Hepatocyte (in vitro differentiated cells): ENCODE measurements at regions not wholly inside any gene's neighbourhood (a gene's known extent, or its start where the extent isn't known, plus 50 kb on each side); places are given as distances from the start of the nearest gene placed in this dataset.

Experiments used
- DNase-seq: peaks from one replicate; pipeline ENCODE4 v3.0.0-alpha.2; 2016; ENCODE audit warnings: low spot score
- H2AFZ ChIP-seq: fragments of 200-600 bp; sonication (generic); 2 replicates; pipeline ENCODE4 v1.6.0; 2016; ENCODE audit warnings: antibody characterized with exemption, mild to moderate bottlenecking
- H3K27ac ChIP-seq: fragments of 200-600 bp; sonication (generic); 2 replicates; pipeline ENCODE4 v1.5.1; 2016; ENCODE audit warnings: mild to moderate bottlenecking
- H3K27me3 ChIP-seq: fragments of 200-600 bp; sonication (generic); 2 replicates; pipeline ENCODE4 v1.6.1; 2016
- H3K36me3 ChIP-seq: fragments of 200-600 bp; sonication (generic); replicated peaks from 2 replicates; pipeline ENCODE4 v1.5.1; 2016; ENCODE audit warnings: low read depth; ENCODE audit not compliant: insufficient read depth
- H3K4me1 ChIP-seq: fragments of 200-600 bp; sonication (generic); 2 replicates; pipeline ENCODE4 v1.5.1; 2016; ENCODE audit warnings: mild to moderate bottlenecking, moderate library complexity; ENCODE audit not compliant: insufficient read depth
- H3K4me2 ChIP-seq: fragments of 200-600 bp; sonication (generic); 2 replicates; pipeline ENCODE4 v1.6.0; 2016
- H3K4me3 ChIP-seq: fragments of 200-600 bp; sonication (generic); 2 replicates; pipeline ENCODE4 v1.5.1; 2016; ENCODE audit warnings: mild to moderate bottlenecking
- H3K79me2 ChIP-seq: fragments of 200-600 bp; sonication (generic); 2 replicates; pipeline ENCODE4 v1.6.0; 2017; ENCODE audit warnings: mild to moderate bottlenecking
- H3K9me2 ChIP-seq: fragments of 200-600 bp; sonication (generic); replicated peaks from 2 replicates; pipeline ENCODE4 v1.6.0; 2017; ENCODE audit warnings: mild to moderate bottlenecking; ENCODE audit not compliant: insufficient read depth
- H3K9me3 ChIP-seq: fragments of 200-600 bp; sonication (generic); 2 replicates; pipeline ENCODE4 v1.5.1; 2016; ENCODE audit warnings: low read depth, mild to moderate bottlenecking
- H4K20me1 ChIP-seq: fragments of 200-600 bp; sonication (generic); 2 replicates; pipeline ENCODE4 v1.6.0; 2016; ENCODE audit warnings: mild to moderate bottlenecking; ENCODE audit not compliant: insufficient read depth, poor library complexity, severe bottlenecking
- EZH2 ChIP-seq: fragments of 200-600 bp; sonication (generic); IDR thresholded peaks from 2 replicates; pipeline ENCODE4 v1.6.1; 2016; ENCODE audit warnings: antibody characterized with exemption, mild to moderate bottlenecking, borderline replicate concordance
- EZH2phosphoT487 ChIP-seq: fragments of 200-600 bp; sonication (generic); IDR thresholded peaks from one replicate; pipeline ENCODE4 v1.6.1; 2018; ENCODE audit warnings: antibody characterized with exemption, mild to moderate bottlenecking, low read depth, moderate library complexity; ENCODE audit not compliant: unreplicated experiment, severe bottlenecking
- WGBS: methylation state at CpG from one replicate; pipeline ENCODE4 v1.1.6; 2016; ENCODE audit warnings: low lambda C conversion rate; ENCODE audit errors: missing lambda C conversion rate; 5-methylcytosine and 5-hydroxymethylcytosine counted together
- TF ChIP-seq, protein P1 (sequence below): fragments of 200-600 bp; sonication (generic); IDR thresholded peaks from 2 replicates; pipeline ENCODE4 v1.5.1; 2016; ENCODE audit warnings: antibody characterized with exemption, mild to moderate bottlenecking; ENCODE audit not compliant: poor library complexity

DNA sequence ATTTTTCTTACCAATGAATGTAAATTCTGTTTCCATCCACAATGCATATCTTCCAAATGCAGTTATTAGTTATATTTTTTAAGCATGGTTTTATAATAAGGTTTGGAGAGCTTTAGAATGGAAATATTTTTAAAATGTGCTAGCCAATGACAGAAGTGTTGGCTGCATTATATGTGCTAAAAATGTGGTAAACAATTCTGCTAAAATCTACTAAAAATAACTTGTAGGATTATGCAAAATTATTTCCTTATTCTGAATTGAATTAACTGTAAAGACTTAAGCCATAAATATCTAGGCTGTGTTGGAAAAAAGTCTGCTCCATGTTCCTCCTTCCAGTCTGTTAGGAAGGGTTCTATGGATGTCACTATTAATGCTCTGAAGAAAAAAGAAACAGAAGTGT lies 503.3 kb downstream of the PRR16 start:
- Histone ChIP-seq H3K36me3 (no peaks in the 10 kb centered on the region), H4K20me1 (no peaks in the 10 kb centered on the region), H3K4me2 (no peak overlapping the region), H3K79me2 (no peaks in the 10 kb centered on the region), H2AFZ (no peak overlapping the region), H3K27me3 (no peaks in the 10 kb centered on the region), H3K4me3 (no peak overlapping the region), H3K9me2 (no peaks in the 10 kb centered on the region), H3K4me1 (no peaks in the 10 kb centered on the region), H3K9me3 (no peaks in the 10 kb centered on the region), H3K27ac (no peak overlapping the region)
- TF ChIP-seq EZH2phosphoT487, result no peak
- TF ChIP-seq, protein P1, sequence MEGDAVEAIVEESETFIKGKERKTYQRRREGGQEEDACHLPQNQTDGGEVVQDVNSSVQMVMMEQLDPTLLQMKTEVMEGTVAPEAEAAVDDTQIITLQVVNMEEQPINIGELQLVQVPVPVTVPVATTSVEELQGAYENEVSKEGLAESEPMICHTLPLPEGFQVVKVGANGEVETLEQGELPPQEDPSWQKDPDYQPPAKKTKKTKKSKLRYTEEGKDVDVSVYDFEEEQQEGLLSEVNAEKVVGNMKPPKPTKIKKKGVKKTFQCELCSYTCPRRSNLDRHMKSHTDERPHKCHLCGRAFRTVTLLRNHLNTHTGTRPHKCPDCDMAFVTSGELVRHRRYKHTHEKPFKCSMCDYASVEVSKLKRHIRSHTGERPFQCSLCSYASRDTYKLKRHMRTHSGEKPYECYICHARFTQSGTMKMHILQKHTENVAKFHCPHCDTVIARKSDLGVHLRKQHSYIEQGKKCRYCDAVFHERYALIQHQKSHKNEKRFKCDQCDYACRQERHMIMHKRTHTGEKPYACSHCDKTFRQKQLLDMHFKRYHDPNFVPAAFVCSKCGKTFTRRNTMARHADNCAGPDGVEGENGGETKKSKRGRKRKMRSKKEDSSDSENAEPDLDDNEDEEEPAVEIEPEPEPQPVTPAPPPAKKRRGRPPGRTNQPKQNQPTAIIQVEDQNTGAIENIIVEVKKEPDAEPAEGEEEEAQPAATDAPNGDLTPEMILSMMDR, result no peak
- TF ChIP-seq EZH2, result no peak
- no peak for DNase-seq

- WGBS, result 91% methylated on average over 2 of the region's 2 CpGs
- H3K27me3 ChIP-seq, result no peaks in the 10 kb centered on the region
- H3K9me3 ChIP-seq, result no peaks in the 10 kb centered on the region
- no peaks in the 10 kb centered on the region for H3K36me3 ChIP-seq
- H3K4me2 ChIP-seq, result no peak overlapping the region
- H3K27ac ChIP-seq, result no peak overlapping the region
- no peak overlapping the region for H3K4me3 ChIP-seq
- no peaks in the 10 kb centered on the region for H3K9me2 ChIP-seq
- H4K20me1 ChIP-seq, result no peaks in the 10 kb centered on the region
- no peak overlapping the region for H2AFZ ChIP-seq
- no peaks in the 10 kb centered on the region for H3K4me1 ChIP-seq
- no peak for DNase-seq
- no peaks in the 10 kb centered on the region for H3K79me2 ChIP-seq
- TF ChIP-seq EZH2, result no peak
- TF ChIP-seq EZH2phosphoT487, result no peak
- TF ChIP-seq, protein P1, result no peak
Observed at GRCh38 chr5:120974690-120975089, 510.6 kb downstream of the PRR16 start.

DNA sequence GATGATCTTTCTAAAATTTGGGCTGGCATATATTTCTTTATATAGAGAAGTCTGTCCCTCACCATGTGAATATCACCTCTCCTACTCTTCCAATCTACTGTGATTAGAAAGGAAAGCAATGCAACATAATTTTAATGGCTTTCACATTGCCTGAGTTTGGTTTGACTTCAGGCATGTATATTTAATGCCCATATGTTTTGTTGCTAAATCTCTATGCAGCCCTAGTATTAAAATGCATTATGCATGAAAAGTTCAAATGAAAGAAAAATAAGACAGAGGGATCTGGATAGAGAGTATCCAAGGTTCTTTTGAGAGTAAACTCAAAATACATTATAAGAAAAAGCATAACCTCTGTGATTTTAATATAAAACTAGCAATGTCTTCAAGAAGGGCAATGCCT lies 518.3 kb downstream of the PRR16 start:
- no peak overlapping the region for H3K27ac ChIP-seq
- TF ChIP-seq EZH2phosphoT487 (no peak), EZH2 (no peak)
- TF ChIP-seq, protein P1, result no peak
- DNase-seq, result no peak

GRCh38 chr5:120985526-120985925 lies 521.4 kb downstream of the PRR16 start:
- Histone ChIP-seq H3K4me3 (no peak overlapping the region), H3K9me2 (no peaks in the 10 kb centered on the region), H3K36me3 (no peaks in the 10 kb centered on the region), H3K79me2 (no peaks in the 10 kb centered on the region), H3K27ac (no peak overlapping the region), H2AFZ (no peak overlapping the region), H4K20me1 (no peaks in the 10 kb centered on the region), H3K27me3 (no peaks in the 10 kb centered on the region), H3K4me1 (peaks cover 3% of the 10 kb centered on the region), H3K9me3 (no peaks in the 10 kb centered on the region), H3K4me2 (no peak overlapping the region)
- TF ChIP-seq, protein P1, result no peak
- no peak for TF ChIP-seq EZH2phosphoT487
- TF ChIP-seq EZH2, result no peak
- DNase-seq, result no peak

More for the DNA sequence above, 518.3 kb downstream of the PRR16 start:
- no peak overlapping the region for H3K4me2 ChIP-seq
- H2AFZ ChIP-seq, result no peak overlapping the region
- no peaks in the 10 kb centered on the region for H3K9me2 ChIP-seq
- H3K4me3 ChIP-seq, result no peak overlapping the region
- no peaks in the 10 kb centered on the region for H3K4me1 ChIP-seq
- H3K79me2 ChIP-seq, result no peaks in the 10 kb centered on the region
- H3K36me3 ChIP-seq, result no peaks in the 10 kb centered on the region
- no peaks in the 10 kb centered on the region for H3K27me3 ChIP-seq
- no peaks in the 10 kb centered on the region for H4K20me1 ChIP-seq
- no peaks in the 10 kb centered on the region for H3K9me3 ChIP-seq
